K562 (cell line): ENCODE measurements at regions not wholly inside any gene's neighbourhood (a gene's known extent, or its start where the extent isn't known, plus 50 kb on each side); places are given as distances from the start of the nearest gene placed in this dataset.

Experiments used
- ATAC-seq: fragments of 200-7000 bp; cut with Tn5 transposase; 3 replicates; pipeline ENCODE4 v1.9.1; 2020; ENCODE audit warnings: moderate library complexity
- BruUV-seq: library from RNA; stranded (reverse); fragments of 400-500 nt; replicated peaks from 2 replicates; lab custom pipeline; 2021; lab: Mats Ljungman, UMichigan
- CTCF ChIA-PET: fragments of 300-600 bp; formaldehyde crosslinking; extraction: SDS; loops from one replicate; lab custom pipeline; 2021; ENCODE audit warnings: low intra/inter-chr PET ratio; lab: Yijun Ruan, JAX
- POLR2A ChIA-PET: fragments of 300-600, 350-650 bp; sonication (Branson Sonifier 250); formaldehyde crosslinking; extraction: SDS; loops from one replicate; lab custom pipeline; 2021; ENCODE audit warnings: antibody characterized with exemption, inconsistent platforms; lab: Yijun Ruan, JAX
- DNase-seq, 4 experiments: peaks; one replicate each; pipeline versions ENCODE4 v3.0.0 to v3.0.0-alpha.2; 2011 to 2018; ENCODE audit warnings: low spot score in 3 of 4, mixed read lengths in 3 of 4; ENCODE audit errors: extremely low read depth in 1 of 4
- FAIRE-seq: peaks from 2 replicates; lab custom pipeline; 2011; peaks lifted over from hg19 to GRCh38; lab: Jason Lieb, UNC
- H2AFZ ChIP-seq: 2 replicates; pipeline ENCODE4 v1.6.0; 2011; ENCODE audit warnings: low read depth, low read length, control low read depth, inconsistent platforms
- H3K27ac ChIP-seq: fragments of 200-600 bp; 3 replicates; pipeline ENCODE4 v1.8.0; 2011; ENCODE audit warnings: low read depth, mild to moderate bottlenecking, control low read depth, inconsistent platforms, low read length, moderate library complexity, mixed read lengths; ENCODE audit errors: extremely low read depth
- H3K27me3 ChIP-seq, 2 experiments: fragments of 300-600 bp in 1 of 2; 2 replicates in 1 of 2; 3 replicates in 1 of 2; pipeline versions ENCODE4 v1.6.0 to v1.8.0; 2011; ENCODE audit warnings: inconsistent platforms in 2 of 2, low read length in 2 of 2, mild to moderate bottlenecking in 1 of 2, mixed read lengths in 1 of 2, moderate library complexity in 1 of 2; ENCODE audit not compliant: control insufficient read depth in 2 of 2, insufficient read depth in 2 of 2
- H3K36me3 ChIP-seq: fragments of 300-600 bp; 3 replicates; pipeline ENCODE4 v1.8.0; 2011; ENCODE audit warnings: mild to moderate bottlenecking, low read length, inconsistent platforms; ENCODE audit not compliant: control insufficient read depth, insufficient read depth
- H3K4me1 ChIP-seq, 2 experiments: fragments of 200-600 bp in 1 of 2; replicated peaks in 1 of 2; 2 replicates in 1 of 2; 3 replicates in 1 of 2; pipeline versions ENCODE4 v1.5.1 to v1.8.0; 2011; ENCODE audit warnings: inconsistent platforms in 2 of 2, low read length in 2 of 2, mild to moderate bottlenecking in 1 of 2, mixed read lengths in 1 of 2, moderate library complexity in 1 of 2; ENCODE audit not compliant: control insufficient read depth in 2 of 2, insufficient read depth in 2 of 2
- H3K4me2 ChIP-seq: 2 replicates; pipeline ENCODE4 v1.6.1; 2011; ENCODE audit warnings: low read length, control low read depth, inconsistent platforms, mixed read lengths; ENCODE audit not compliant: insufficient read depth
- H3K4me3 ChIP-seq: fragments of 200-600 bp; sonication (generic), shearing (Covaris generic); 2 replicates; pipeline ENCODE4 v1.5.1; 2016; ENCODE audit warnings: control low read depth, inconsistent platforms
- H3K79me2 ChIP-seq: fragments of 200-600 bp; 3 replicates; pipeline ENCODE4 v1.8.0; 2011; ENCODE audit warnings: low read length, inconsistent platforms; ENCODE audit not compliant: control insufficient read depth, insufficient read depth
- H3K9ac ChIP-seq, 2 experiments: 2 replicates each; pipeline versions ENCODE4 v1.6.0 to v1.6.1; 2011; ENCODE audit warnings: low read depth in 2 of 2, low read length in 2 of 2, control low read depth in 1 of 2, inconsistent platforms in 1 of 2, mild to moderate bottlenecking in 1 of 2, mixed read lengths in 1 of 2; ENCODE audit not compliant: insufficient read depth in 1 of 2
- H3K9me1 ChIP-seq: one replicate; pipeline ENCODE4 v1.6.0; 2011; ENCODE audit warnings: inconsistent platforms, mild to moderate bottlenecking, low read length, moderate library complexity; ENCODE audit not compliant: control insufficient read depth, insufficient read depth
- H3K9me3 ChIP-seq: replicated peaks from 2 replicates; pipeline ENCODE4 v1.5.1; 2011; ENCODE audit warnings: low read depth, low read length, inconsistent platforms; ENCODE audit not compliant: control insufficient read depth, insufficient read depth
- H4K20me1 ChIP-seq: replicated peaks from 2 replicates; pipeline ENCODE4 v1.6.1; 2011; ENCODE audit warnings: low read length, inconsistent platforms, mixed read lengths; ENCODE audit not compliant: control insufficient read depth, insufficient read depth
- ARHGAP35 ChIP-seq: fragments of 450-650 bp; IDR thresholded peaks from 2 replicates; pipeline ENCODE4 v1.6.1; 2018; ENCODE audit not compliant: partially characterized antibody
- ARID1B ChIP-seq: fragments of 450-650 bp; IDR thresholded peaks from 2 replicates; pipeline ENCODE4 v1.6.1; 2016; ENCODE audit warnings: antibody characterized with exemption, mild to moderate bottlenecking, inconsistent platforms
- EP400 ChIP-seq: fragments of 450-650 bp; IDR thresholded peaks from 2 replicates; pipeline ENCODE4 v1.6.1; 2017; ENCODE audit warnings: antibody characterized with exemption, mild to moderate bottlenecking, moderate library complexity
- ESRRA ChIP-seq: fragments of 450-650 bp; IDR thresholded peaks from 2 replicates; pipeline ENCODE4 v1.6.1; 2014; ENCODE audit warnings: low read depth, mild to moderate bottlenecking, moderate library complexity, borderline replicate concordance
- FOXK2 ChIP-seq, 2 experiments: fragments of 450-650 bp; IDR thresholded peaks in 1 of 2; conservative IDR thresholded peaks in 1 of 2; 2 replicates each; pipeline ENCODE4 v1.6.1; 2016; ENCODE audit warnings: low read depth in 2 of 2, mild to moderate bottlenecking in 1 of 2
- GTF2E2 ChIP-seq: fragments of 200-800 bp; sonication (Bioruptor generic); IDR thresholded peaks from 2 replicates; pipeline ENCODE4 v1.6.1; 2016; ENCODE audit warnings: missing genetic modification characterization, missing compliant biosample characterization
- HNRNPK ChIP-seq: fragments of 200-400 bp; formaldehyde crosslinking; IDR thresholded peaks from one replicate; pipeline ENCODE4 v1.6.1; 2018; ENCODE audit warnings: mild to moderate bottlenecking, low read depth, low read length; ENCODE audit not compliant: poor library complexity, severe bottlenecking
- HNRNPLL ChIP-seq: fragments of 200-400 bp; formaldehyde crosslinking; IDR thresholded peaks from 2 replicates; pipeline ENCODE4 v1.6.1; 2017; ENCODE audit warnings: low read length, low read depth, mild to moderate bottlenecking; ENCODE audit not compliant: poor library complexity, severe bottlenecking
- MAFF ChIP-seq: IDR thresholded peaks from 2 replicates; pipeline ENCODE4 v1.6.1; 2012; ENCODE audit warnings: low read length, improper control_type of control experiment
- PHTF2 ChIP-seq: fragments of 250-450 bp; sonication (Bioruptor Pico); IDR thresholded peaks from 2 replicates; pipeline ENCODE4 v1.5.0; 2021; ENCODE audit warnings: mild to moderate bottlenecking
- POLR2H ChIP-seq: IDR thresholded peaks from 2 replicates; pipeline ENCODE4 v1.6.1; 2016; ENCODE audit warnings: missing genetic modification characterization, low read depth, mild to moderate bottlenecking, control low read depth, missing compliant biosample characterization, moderate library complexity
- SMARCA5 ChIP-seq: fragments of 450-650 bp; IDR thresholded peaks from 2 replicates; pipeline ENCODE4 v1.6.1; 2016
- STAG1 ChIP-seq: sonication (generic); formaldehyde crosslinking; IDR thresholded peaks from 2 replicates; pipeline ENCODE4 v1.5.0; 2020; ENCODE audit warnings: missing genetic modification reagents, borderline replicate concordance
- ZC3H11A ChIP-seq: IDR thresholded peaks from 2 replicates; pipeline ENCODE4 v1.6.1; 2012; ENCODE audit warnings: low read depth, low read length, improper control_type of control experiment
- ZNF561 ChIP-seq: fragments of 450-650 bp; formaldehyde crosslinking; conservative IDR thresholded peaks from 2 replicates; pipeline ENCODE4 v1.4.0; 2020; ENCODE audit warnings: mild to moderate bottlenecking, moderate library complexity
- ZNF57 ChIP-seq: fragments of 450-650 bp; formaldehyde crosslinking; IDR thresholded peaks from 2 replicates; pipeline ENCODE4 v1.4.0; 2020; ENCODE audit warnings: mild to moderate bottlenecking, moderate library complexity
- ZNF766 ChIP-seq: fragments of 200-800 bp; sonication (Bioruptor generic); conservative IDR thresholded peaks from 2 replicates; pipeline ENCODE4 v1.6.1; 2016; ENCODE audit warnings: missing genetic modification characterization, missing compliant biosample characterization
- WGBS: fragments of 100-300 bp; shearing (Covaris generic); methylation state at CpG from one replicate; pipeline ENCODE4 v1.1.6; 2016; ENCODE audit warnings: low coverage, mixed read lengths; ENCODE audit not compliant: insufficient coverage; ENCODE audit errors: missing lambda C conversion rate; 5-methylcytosine and 5-hydroxymethylcytosine counted together
- in situ Hi-C: fragments of 300-500 bp; cut with MboI; formaldehyde crosslinking; loops from 4 replicates; pipeline ENCODE4 v1.15.0; 2018; ENCODE audit warnings: inconsistent platforms, mixed read lengths
- intact Hi-C: fragments of 100-400 bp; cut with micrococcal nuclease; formaldehyde crosslinking; loops from 2 replicates; pipeline ENCODE4 v1.14.2; 2022
- TF ChIP-seq, protein P1 (sequence below): fragments of 450-650 bp; IDR thresholded peaks from 2 replicates; pipeline ENCODE4 v1.6.1; 2016; ENCODE audit warnings: antibody characterized with exemption
- TF ChIP-seq, protein P2 (sequence below): fragments of 450-650 bp; formaldehyde crosslinking; IDR thresholded peaks from 2 replicates; pipeline ENCODE4 v1.4.0; 2022; ENCODE audit warnings: mild to moderate bottlenecking, moderate library complexity

DNA sequence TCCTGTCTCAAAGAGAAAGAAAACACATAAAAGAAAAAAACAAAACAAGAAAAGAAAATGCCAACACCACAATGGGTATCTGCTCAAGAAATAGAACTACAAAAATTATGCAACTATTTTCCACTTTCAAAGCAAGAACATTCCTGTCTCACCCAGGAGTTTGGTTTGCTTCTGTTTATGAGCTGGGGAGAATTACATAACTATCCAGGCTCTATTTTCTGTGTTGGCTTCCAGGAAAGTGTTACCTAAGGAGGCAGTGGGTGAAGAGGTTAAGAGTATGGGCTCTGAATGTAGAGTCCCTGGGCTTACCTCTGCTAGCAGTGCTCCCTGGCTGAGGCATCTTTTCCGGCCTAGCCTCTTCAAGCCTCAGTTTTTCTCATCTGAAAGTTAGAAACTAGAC lies 426.7 kb downstream of the MIAT start:
- no peaks in the 10 kb centered on the region for H3K9me1 ChIP-seq
- H3K4me3 ChIP-seq: no peak overlapping the region
- ATAC-seq (no peak), FAIRE-seq (no peak), DNase-seq (no peak)
- no peak overlapping the region for H3K9ac ChIP-seq
- POLR2A ChIA-PET: interaction anchor here (0.7 kb wide), 1 partner anchor 11 kb away, joined by 3 read pairs; no protein-coding TSS in a partner anchor
- H3K79me2 ChIP-seq: no peaks in the 10 kb centered on the region
- no peaks in the 10 kb centered on the region for H4K20me1 ChIP-seq
- H3K4me1 ChIP-seq: no peaks in the 10 kb centered on the region
- no TSS peak for BruUV-seq
- CTCF ChIA-PET: no interaction called here
- H3K27ac ChIP-seq: no peak overlapping the region
- H3K27me3 ChIP-seq: no peaks in the 10 kb centered on the region; a peak in 1 of 5 replicates
- intact Hi-C loops (no loop called here), in situ Hi-C loops (no loop called here)
- H2AFZ ChIP-seq: no peak overlapping the region
- TF ChIP-seq ZNF561 (CRISPR knock-in tag): no peak
- TF ChIP-seq ESRRA: no peak
- TF ChIP-seq FOXK2 (conservative IDR thresholded peaks at IDR 0.05 in 1 of 2, IDR thresholded peaks at IDR 0.05 in 1 of 2; ENCODE audit: low read depth in 2 of 2): no peak
- TF ChIP-seq ARID1B: no peak
- TF ChIP-seq, protein P1, sequence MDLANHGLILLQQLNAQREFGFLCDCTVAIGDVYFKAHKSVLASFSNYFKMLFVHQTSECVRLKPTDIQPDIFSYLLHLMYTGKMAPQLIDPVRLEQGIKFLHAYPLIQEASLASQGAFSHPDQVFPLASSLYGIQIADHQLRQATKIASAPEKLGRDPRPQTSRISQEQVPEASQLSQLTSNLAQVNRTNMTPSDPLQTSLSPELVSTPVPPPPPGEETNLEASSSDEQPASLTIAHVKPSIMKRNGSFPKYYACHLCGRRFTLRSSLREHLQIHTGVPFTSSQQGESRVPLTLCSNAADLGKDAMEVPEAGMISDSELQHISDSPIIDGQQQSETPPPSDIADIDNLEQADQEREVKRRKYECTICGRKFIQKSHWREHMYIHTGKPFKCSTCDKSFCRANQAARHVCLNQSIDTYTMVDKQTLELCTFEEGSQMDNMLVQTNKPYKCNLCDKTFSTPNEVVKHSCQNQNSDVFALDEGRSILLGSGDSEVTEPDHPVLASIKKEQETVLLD: no peak
- no peak for TF ChIP-seq STAG1 (CRISPR knock-in tag)
- TF ChIP-seq HNRNPLL: no peak
- TF ChIP-seq ARHGAP35: no peak
- TF ChIP-seq SMARCA5: no peak
- TF ChIP-seq MAFF: no peak
- no peak for TF ChIP-seq ZNF57 (CRISPR knock-in tag)
- TF ChIP-seq PHTF2: no peak
- no peak for TF ChIP-seq ZNF766 (CRISPR knock-in tag)
- TF ChIP-seq EP400: no peak
- TF ChIP-seq POLR2H (tag): no peak
- no peak for TF ChIP-seq HNRNPK
- TF ChIP-seq GTF2E2 (tag): no peak
- TF ChIP-seq ZC3H11A: no peak
- TF ChIP-seq, protein P2, sequence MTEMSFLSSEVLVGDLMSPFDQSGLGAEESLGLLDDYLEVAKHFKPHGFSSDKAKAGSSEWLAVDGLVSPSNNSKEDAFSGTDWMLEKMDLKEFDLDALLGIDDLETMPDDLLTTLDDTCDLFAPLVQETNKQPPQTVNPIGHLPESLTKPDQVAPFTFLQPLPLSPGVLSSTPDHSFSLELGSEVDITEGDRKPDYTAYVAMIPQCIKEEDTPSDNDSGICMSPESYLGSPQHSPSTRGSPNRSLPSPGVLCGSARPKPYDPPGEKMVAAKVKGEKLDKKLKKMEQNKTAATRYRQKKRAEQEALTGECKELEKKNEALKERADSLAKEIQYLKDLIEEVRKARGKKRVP (CRISPR knock-in tag): no peak
- no peaks in the 10 kb centered on the region for H3K9me3 ChIP-seq
- no peaks in the 10 kb centered on the region for H3K36me3 ChIP-seq
- WGBS: 0% methylated on average over 1 of the region's 1 CpG
- H3K4me2 ChIP-seq: no peak overlapping the region
